ENCODE measurements at regions not wholly inside any gene's neighbourhood (a gene's known extent, or its start where the extent isn't known, plus 50 kb on each side); places are given as distances from the start of the nearest gene placed in this dataset.

DNA sequence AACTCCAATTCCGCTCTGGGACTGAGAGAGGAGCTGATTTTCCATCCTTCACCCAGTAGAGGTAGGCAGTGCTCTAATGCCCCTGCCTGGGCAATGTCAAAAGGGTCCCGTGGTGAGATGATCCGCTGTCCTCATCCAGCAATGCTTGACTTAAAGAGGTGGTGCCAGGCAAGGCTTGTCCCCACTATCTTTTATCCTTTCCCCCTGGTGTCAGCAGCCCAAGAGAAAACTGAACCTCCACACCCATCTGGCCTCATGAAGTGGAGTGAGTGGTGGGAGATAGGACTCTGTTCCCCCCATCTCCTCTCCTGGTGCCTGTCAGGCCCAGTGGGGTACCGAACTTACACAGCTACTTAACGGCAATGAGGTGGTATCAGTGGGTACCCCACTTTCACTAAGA is 107.1 kb downstream of the ABHD5 start:
- no peak overlapping the region for H2AFZ ChIP-seq (ENCODE audit: low read length)
- H3K9me3 ChIP-seq (ENCODE audit: control insufficient read depth, insufficient read depth, low read depth, low read length): no peaks in the 10 kb centered on the region
- no peaks in the 10 kb centered on the region for H3K4me1 ChIP-seq (ENCODE audit: control insufficient read depth, extremely low read depth, insufficient read depth, low read length)
- H4K20me1 ChIP-seq (ENCODE audit: control insufficient read depth, extremely low read depth, insufficient read depth, low read length): no peaks in the 10 kb centered on the region
- no peaks in the 10 kb centered on the region for H3K79me2 ChIP-seq (ENCODE audit: control insufficient read depth, insufficient read depth, low read length)
- DNase-seq (ENCODE audit: low read depth in 2 of 2): no peak
- H3K27ac ChIP-seq (ENCODE audit: insufficient read depth, low read length): no peak overlapping the region
- TF ChIP-seq, protein P1, sequence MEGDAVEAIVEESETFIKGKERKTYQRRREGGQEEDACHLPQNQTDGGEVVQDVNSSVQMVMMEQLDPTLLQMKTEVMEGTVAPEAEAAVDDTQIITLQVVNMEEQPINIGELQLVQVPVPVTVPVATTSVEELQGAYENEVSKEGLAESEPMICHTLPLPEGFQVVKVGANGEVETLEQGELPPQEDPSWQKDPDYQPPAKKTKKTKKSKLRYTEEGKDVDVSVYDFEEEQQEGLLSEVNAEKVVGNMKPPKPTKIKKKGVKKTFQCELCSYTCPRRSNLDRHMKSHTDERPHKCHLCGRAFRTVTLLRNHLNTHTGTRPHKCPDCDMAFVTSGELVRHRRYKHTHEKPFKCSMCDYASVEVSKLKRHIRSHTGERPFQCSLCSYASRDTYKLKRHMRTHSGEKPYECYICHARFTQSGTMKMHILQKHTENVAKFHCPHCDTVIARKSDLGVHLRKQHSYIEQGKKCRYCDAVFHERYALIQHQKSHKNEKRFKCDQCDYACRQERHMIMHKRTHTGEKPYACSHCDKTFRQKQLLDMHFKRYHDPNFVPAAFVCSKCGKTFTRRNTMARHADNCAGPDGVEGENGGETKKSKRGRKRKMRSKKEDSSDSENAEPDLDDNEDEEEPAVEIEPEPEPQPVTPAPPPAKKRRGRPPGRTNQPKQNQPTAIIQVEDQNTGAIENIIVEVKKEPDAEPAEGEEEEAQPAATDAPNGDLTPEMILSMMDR (conservative IDR thresholded peaks at IDR 0.05 in 1 of 2, IDR thresholded peaks at IDR 0.05 in 1 of 2; ENCODE audit: low read depth in 1 of 2, low read length in 2 of 2): no peak
- no peak for TF ChIP-seq EZH2 (IDR thresholded peaks at IDR 0.05; ENCODE audit: low read length, missing control alignments)
- H3K4me2 ChIP-seq (ENCODE audit: extremely low read depth, insufficient read depth, low read length): no peak overlapping the region
- H3K4me3 ChIP-seq (replicated peaks in 1 of 4; ENCODE audit: control extremely low read depth in 1 of 4, insufficient read depth in 1 of 4, low read depth in 3 of 4, low read length in 4 of 4): no peak overlapping the region
- no peak overlapping the region for H3K9ac ChIP-seq (ENCODE audit: insufficient read depth, low read length)
- peaks cover 5% of the 10 kb centered on the region for H3K27me3 ChIP-seq (ENCODE audit: control insufficient read depth, insufficient read depth, low read length)
- no peaks in the 10 kb centered on the region for H3K36me3 ChIP-seq (ENCODE audit: control insufficient read depth, insufficient read depth, low read length)

DNA sequence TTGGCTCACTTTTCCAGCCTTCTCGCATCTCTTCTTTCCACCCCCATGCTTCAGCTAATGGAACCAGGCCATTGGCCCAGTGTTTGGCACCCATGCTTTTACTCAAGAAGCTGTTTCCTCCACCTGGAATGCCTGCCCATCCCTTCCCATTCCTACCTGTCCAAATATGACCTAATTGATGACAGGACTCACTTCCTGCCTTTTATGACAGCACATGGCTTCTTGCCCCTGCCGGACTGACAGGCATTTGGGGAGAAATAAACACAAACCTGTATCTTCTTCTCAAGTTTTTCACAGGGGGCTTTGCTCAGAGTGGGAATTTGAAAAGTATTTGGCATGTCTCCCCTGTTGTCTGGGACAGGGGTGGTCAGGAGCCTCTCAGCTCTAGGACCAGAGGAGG is 120.1 kb downstream of the ABHD5 start:
- DNase-seq (ENCODE audit: low read depth in 2 of 2): no peak
- Histone ChIP-seq H3K27ac (ENCODE audit: insufficient read depth, low read length) (no peak overlapping the region), H3K79me2 (ENCODE audit: control insufficient read depth, insufficient read depth, low read length) (no peaks in the 10 kb centered on the region), H3K4me1 (ENCODE audit: control insufficient read depth, extremely low read depth, insufficient read depth, low read length) (no peaks in the 10 kb centered on the region), H3K9ac (ENCODE audit: insufficient read depth, low read length) (no peak overlapping the region), H3K9me3 (ENCODE audit: control insufficient read depth, insufficient read depth, low read depth, low read length) (no peaks in the 10 kb centered on the region), H3K36me3 (ENCODE audit: control insufficient read depth, insufficient read depth, low read length) (no peaks in the 10 kb centered on the region), H3K27me3 (ENCODE audit: control insufficient read depth, insufficient read depth, low read length) (peaks cover 2% of the 10 kb centered on the region), H3K4me3 (replicated peaks in 1 of 4; ENCODE audit: control extremely low read depth in 1 of 4, insufficient read depth in 1 of 4, low read depth in 3 of 4, low read length in 4 of 4) (no peak overlapping the region), H4K20me1 (ENCODE audit: control insufficient read depth, extremely low read depth, insufficient read depth, low read length) (no peaks in the 10 kb centered on the region), H2AFZ (ENCODE audit: low read length) (no peak overlapping the region), H3K4me2 (ENCODE audit: extremely low read depth, insufficient read depth, low read length) (no peak overlapping the region)
- no peak for TF ChIP-seq EZH2 (IDR thresholded peaks at IDR 0.05; ENCODE audit: low read length, missing control alignments)
- TF ChIP-seq, protein P1 (conservative IDR thresholded peaks at IDR 0.05 in 1 of 2, IDR thresholded peaks at IDR 0.05 in 1 of 2; ENCODE audit: low read depth in 1 of 2, low read length in 2 of 2): no peak

DNA sequence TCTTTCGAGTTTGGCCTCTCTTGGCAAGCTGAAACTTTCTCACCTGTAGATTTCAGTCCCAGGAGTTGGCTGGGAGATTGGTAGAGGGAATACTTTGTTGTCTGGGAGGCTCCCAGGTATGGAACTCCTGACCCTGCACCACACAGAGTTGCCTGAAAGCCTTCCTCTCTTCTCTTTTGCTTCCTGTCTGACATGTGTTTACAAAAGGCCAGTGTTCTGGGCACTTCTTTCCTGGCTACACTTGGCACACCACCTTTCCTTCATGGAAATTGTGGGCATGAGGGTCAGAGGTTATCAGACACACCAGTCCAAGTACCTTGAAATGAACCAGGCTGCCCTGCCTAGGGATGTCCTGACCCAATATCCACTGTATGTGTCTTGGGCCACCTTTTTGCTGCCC is 123.7 kb downstream of the ABHD5 start:
- Histone ChIP-seq H3K4me2 (ENCODE audit: extremely low read depth, insufficient read depth, low read length) (no peak overlapping the region), H3K4me1 (ENCODE audit: control insufficient read depth, extremely low read depth, insufficient read depth, low read length) (no peaks in the 10 kb centered on the region), H3K27ac (ENCODE audit: insufficient read depth, low read length) (no peak overlapping the region), H3K4me3 (replicated peaks in 1 of 4; ENCODE audit: control extremely low read depth in 1 of 4, insufficient read depth in 1 of 4, low read depth in 3 of 4, low read length in 4 of 4) (no peak overlapping the region), H3K9ac (ENCODE audit: insufficient read depth, low read length) (no peak overlapping the region), H2AFZ (ENCODE audit: low read length) (no peak overlapping the region), H3K79me2 (ENCODE audit: control insufficient read depth, insufficient read depth, low read length) (no peaks in the 10 kb centered on the region), H3K27me3 (ENCODE audit: control insufficient read depth, insufficient read depth, low read length) (peaks cover 2% of the 10 kb centered on the region), H3K9me3 (ENCODE audit: control insufficient read depth, insufficient read depth, low read depth, low read length) (no peaks in the 10 kb centered on the region), H3K36me3 (ENCODE audit: control insufficient read depth, insufficient read depth, low read length) (no peaks in the 10 kb centered on the region), H4K20me1 (ENCODE audit: control insufficient read depth, extremely low read depth, insufficient read depth, low read length) (no peaks in the 10 kb centered on the region)
- no peak for DNase-seq (ENCODE audit: low read depth in 2 of 2)
- TF ChIP-seq, protein P1 (conservative IDR thresholded peaks at IDR 0.05 in 1 of 2, IDR thresholded peaks at IDR 0.05 in 1 of 2; ENCODE audit: low read depth in 1 of 2, low read length in 2 of 2): no peak
- TF ChIP-seq EZH2 (IDR thresholded peaks at IDR 0.05; ENCODE audit: low read length, missing control alignments): no peak

Measured in fibroblast of lung (primary cell).